SK-N-SH treated with all-trans-retinoic acid at 6 μM for 48 hours (cell line): ENCODE measurements at regions not wholly inside any gene's neighbourhood (a gene's known extent, or its start where the extent isn't known, plus 50 kb on each side); places are given as distances from the start of the nearest gene placed in this dataset.

ENCODE experiments used
- ATAC-seq: fragments of 200-7000 bp; cut with Tn5 transposase; 3 replicates; pipeline ENCODE4 v1.9.1; 2020; ENCODE audit warnings: mild to moderate bottlenecking, moderate library complexity
- ARNTL ChIP-seq: fragments of 450-650 bp; formaldehyde crosslinking; IDR thresholded peaks from 2 replicates; pipeline ENCODE4 v1.5.0; 2020; ENCODE audit warnings: low read depth, mild to moderate bottlenecking, moderate library complexity, borderline replicate concordance
- BACH2 ChIP-seq: fragments of 250-450 bp; sonication (Bioruptor Pico); IDR thresholded peaks from 2 replicates; pipeline ENCODE4 v1.9.0; 2021; ENCODE audit warnings: mild to moderate bottlenecking, borderline replicate concordance
- CSDC2 ChIP-seq: fragments of 250-450 bp; sonication (Bioruptor Pico); IDR thresholded peaks from 2 replicates; pipeline ENCODE4 v1.5.0; 2020; ENCODE audit warnings: mild to moderate bottlenecking, moderate library complexity
- ESRRG ChIP-seq: fragments of 250-450 bp; sonication (Bioruptor Pico); IDR thresholded peaks from 2 replicates; pipeline ENCODE4 v1.6.1; 2021; ENCODE audit warnings: mild to moderate bottlenecking
- GLIS3 ChIP-seq: fragments of 250-450 bp; sonication (Bioruptor Pico); IDR thresholded peaks from 2 replicates; pipeline ENCODE4 v1.5.0; 2020; ENCODE audit warnings: mild to moderate bottlenecking, moderate library complexity
- ISL1 ChIP-seq: fragments of 250-450 bp; sonication (Bioruptor Pico); IDR thresholded peaks from 2 replicates; pipeline ENCODE4 v2.1.2; 2022; ENCODE audit warnings: mild to moderate bottlenecking, moderate library complexity
- OSR1 ChIP-seq: fragments of 250-450 bp; sonication (Bioruptor Pico); IDR thresholded peaks from 2 replicates; pipeline ENCODE4 v1.8.0; 2022; ENCODE audit warnings: moderate library complexity, mild to moderate bottlenecking, inconsistent platforms
- PPARA ChIP-seq: fragments of 250-450 bp; sonication (Bioruptor Pico); IDR thresholded peaks from 2 replicates; pipeline ENCODE4 v1.5.0; 2020; ENCODE audit warnings: mild to moderate bottlenecking, borderline replicate concordance
- RARB ChIP-seq: fragments of 250-450 bp; sonication (Bioruptor Pico); IDR thresholded peaks from 2 replicates; pipeline ENCODE4 v1.8.0; 2021; ENCODE audit warnings: mild to moderate bottlenecking, moderate library complexity
- SNAI2 ChIP-seq: fragments of 250-450 bp; sonication (Bioruptor Pico); IDR thresholded peaks from 2 replicates; pipeline ENCODE4 v1.5.0; 2020; ENCODE audit warnings: mild to moderate bottlenecking, moderate library complexity
- TCF4 ChIP-seq: fragments of 250-450 bp; sonication (Bioruptor Pico); IDR thresholded peaks from 2 replicates; pipeline ENCODE4 v1.8.0; 2021; ENCODE audit warnings: mild to moderate bottlenecking, moderate library complexity, borderline replicate concordance
- TOX ChIP-seq: fragments of 250-450 bp; sonication (Bioruptor Pico); IDR thresholded peaks from 2 replicates; pipeline ENCODE4 v1.8.0; 2021; ENCODE audit warnings: mild to moderate bottlenecking, moderate library complexity, borderline replicate concordance
- ZC3H10 ChIP-seq: fragments of 250-450 bp; sonication (Bioruptor Pico); IDR thresholded peaks from 2 replicates; pipeline ENCODE4 v1.5.1; 2021; ENCODE audit warnings: mild to moderate bottlenecking, moderate library complexity
- ZFP3 ChIP-seq: fragments of 250-450 bp; sonication (Bioruptor Pico); IDR thresholded peaks from 2 replicates; pipeline ENCODE4 v1.5.0; 2020; ENCODE audit warnings: mild to moderate bottlenecking, moderate library complexity
- ZFP30 ChIP-seq: fragments of 450-650 bp; formaldehyde crosslinking; IDR thresholded peaks from 2 replicates; pipeline ENCODE4 v1.5.0; 2022; ENCODE audit warnings: mild to moderate bottlenecking, moderate library complexity
- ZNF565 ChIP-seq: fragments of 450-650 bp; formaldehyde crosslinking; conservative IDR thresholded peaks from 2 replicates; pipeline ENCODE4 v1.5.0; 2020; ENCODE audit warnings: low read depth, mild to moderate bottlenecking, moderate library complexity
- ZNF70 ChIP-seq: fragments of 450-650 bp; formaldehyde crosslinking; IDR thresholded peaks from 2 replicates; pipeline ENCODE4 v1.5.0; 2020; ENCODE audit warnings: mild to moderate bottlenecking, moderate library complexity
- TF ChIP-seq, protein P1 (sequence below): fragments of 250-450 bp; sonication (Bioruptor Pico); IDR thresholded peaks from 2 replicates; pipeline ENCODE4 v1.8.0; 2021; ENCODE audit warnings: low read depth, mild to moderate bottlenecking, moderate library complexity, borderline replicate concordance
- TF ChIP-seq, protein P2 (sequence below): fragments of 250-450 bp; sonication (Bioruptor Pico); IDR thresholded peaks from 2 replicates; pipeline ENCODE4 v1.8.0; 2020; ENCODE audit warnings: mild to moderate bottlenecking, moderate library complexity, borderline replicate concordance
- TF ChIP-seq, protein P3 (sequence below): fragments of 250-450 bp; sonication (Bioruptor Pico); IDR thresholded peaks from 2 replicates; pipeline ENCODE4 v1.5.1; 2021; ENCODE audit warnings: mild to moderate bottlenecking, moderate library complexity
- TF ChIP-seq, protein P4 (sequence below): fragments of 250-450 bp; sonication (Bioruptor Pico); IDR thresholded peaks from 2 replicates; pipeline ENCODE4 v1.5.0; 2020; ENCODE audit warnings: mild to moderate bottlenecking, moderate library complexity

DNA sequence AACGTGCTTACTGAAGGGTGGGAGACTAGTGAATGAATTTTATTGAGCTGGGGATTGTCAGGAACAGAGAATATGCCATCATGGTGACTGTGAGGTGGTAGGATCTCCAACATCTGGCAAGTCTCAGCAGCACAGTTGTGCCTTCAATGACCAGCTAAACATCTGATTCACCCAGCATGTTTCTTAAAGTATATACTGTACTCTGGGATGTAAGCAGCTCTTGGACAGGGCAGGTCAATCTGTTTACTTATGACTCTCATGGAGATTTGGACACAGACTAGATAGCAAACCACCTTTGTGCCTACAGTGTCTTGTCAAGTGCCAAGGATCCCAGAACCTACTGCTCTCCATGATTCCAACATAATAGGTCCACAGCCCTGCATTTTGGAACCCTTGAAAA is 801.0 kb upstream of the CITED2 start:
- no peak for ATAC-seq
- TF ChIP-seq TCF4 (CRISPR knock-in tag) (no peak), ESRRG (CRISPR knock-in tag) (no peak), OSR1 (CRISPR knock-in tag) (no peak), RARB (no peak), CSDC2 (CRISPR knock-in tag) (no peak), ZFP3 (CRISPR knock-in tag) (no peak), ISL1 (CRISPR knock-in tag) (no peak), TOX (CRISPR knock-in tag) (no peak), GLIS3 (CRISPR knock-in tag) (no peak), SNAI2 (CRISPR knock-in tag) (no peak), PPARA (CRISPR knock-in tag) (no peak), BACH2 (CRISPR knock-in tag) (no peak), ZNF70 (CRISPR knock-in tag) (no peak)
- TF ChIP-seq, protein P1, sequence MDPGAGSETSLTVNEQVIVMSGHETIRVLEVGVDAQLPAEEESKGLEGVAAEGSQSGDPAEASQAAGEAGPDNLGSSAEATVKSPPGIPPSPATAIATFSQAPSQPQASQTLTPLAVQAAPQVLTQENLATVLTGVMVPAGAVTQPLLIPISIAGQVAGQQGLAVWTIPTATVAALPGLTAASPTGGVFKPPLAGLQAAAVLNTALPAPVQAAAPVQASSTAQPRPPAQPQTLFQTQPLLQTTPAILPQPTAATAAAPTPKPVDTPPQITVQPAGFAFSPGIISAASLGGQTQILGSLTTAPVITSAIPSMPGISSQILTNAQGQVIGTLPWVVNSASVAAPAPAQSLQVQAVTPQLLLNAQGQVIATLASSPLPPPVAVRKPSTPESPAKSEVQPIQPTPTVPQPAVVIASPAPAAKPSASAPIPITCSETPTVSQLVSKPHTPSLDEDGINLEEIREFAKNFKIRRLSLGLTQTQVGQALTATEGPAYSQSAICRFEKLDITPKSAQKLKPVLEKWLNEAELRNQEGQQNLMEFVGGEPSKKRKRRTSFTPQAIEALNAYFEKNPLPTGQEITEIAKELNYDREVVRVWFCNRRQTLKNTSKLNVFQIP (CRISPR knock-in tag), result no peak
- TF ChIP-seq, protein P2, sequence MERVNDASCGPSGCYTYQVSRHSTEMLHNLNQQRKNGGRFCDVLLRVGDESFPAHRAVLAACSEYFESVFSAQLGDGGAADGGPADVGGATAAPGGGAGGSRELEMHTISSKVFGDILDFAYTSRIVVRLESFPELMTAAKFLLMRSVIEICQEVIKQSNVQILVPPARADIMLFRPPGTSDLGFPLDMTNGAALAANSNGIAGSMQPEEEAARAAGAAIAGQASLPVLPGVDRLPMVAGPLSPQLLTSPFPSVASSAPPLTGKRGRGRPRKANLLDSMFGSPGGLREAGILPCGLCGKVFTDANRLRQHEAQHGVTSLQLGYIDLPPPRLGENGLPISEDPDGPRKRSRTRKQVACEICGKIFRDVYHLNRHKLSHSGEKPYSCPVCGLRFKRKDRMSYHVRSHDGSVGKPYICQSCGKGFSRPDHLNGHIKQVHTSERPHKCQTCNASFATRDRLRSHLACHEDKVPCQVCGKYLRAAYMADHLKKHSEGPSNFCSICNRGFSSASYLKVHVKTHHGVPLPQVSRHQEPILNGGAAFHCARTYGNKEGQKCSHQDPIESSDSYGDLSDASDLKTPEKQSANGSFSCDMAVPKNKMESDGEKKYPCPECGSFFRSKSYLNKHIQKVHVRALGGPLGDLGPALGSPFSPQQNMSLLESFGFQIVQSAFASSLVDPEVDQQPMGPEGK, result no peak

DNA sequence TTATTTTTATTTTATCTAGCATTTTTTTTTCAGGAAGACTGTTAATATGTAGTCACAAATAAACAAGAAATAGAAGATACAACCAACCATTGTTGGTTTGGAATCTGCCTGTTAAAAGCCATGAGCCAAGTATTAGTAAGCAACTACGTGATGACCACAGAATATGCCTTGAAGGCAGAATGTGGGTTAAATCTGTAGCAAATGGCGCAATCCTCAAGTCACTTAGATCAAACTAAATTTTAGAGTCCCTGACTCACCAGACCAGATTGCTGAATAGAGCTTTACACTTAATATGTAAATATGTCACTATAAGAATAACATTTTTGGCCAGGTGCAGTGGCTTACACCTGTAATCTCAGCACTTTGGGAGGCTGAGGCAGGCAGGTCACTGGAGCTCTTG is 800.1 kb upstream of the CITED2 start:
- ATAC-seq, result no peak
- TF ChIP-seq ZC3H10 (CRISPR knock-in tag), result no peak

DNA sequence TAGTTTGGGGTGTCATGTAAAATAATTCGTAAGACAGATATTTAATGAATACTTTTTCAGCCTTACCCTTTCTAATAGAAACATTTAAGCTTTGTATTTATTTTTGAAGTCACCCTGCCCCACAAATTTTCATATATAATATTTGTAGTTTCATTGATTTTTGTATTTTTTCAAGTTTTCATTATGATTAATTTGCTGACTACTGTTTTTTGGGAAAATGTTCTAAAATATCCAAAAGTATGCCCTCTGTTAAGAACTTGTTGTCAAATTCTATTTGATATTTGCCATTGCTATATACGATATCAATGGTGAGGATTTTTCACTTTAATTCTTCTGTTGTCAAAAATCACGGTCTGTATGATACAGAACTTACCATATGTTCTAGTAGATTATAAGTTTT is 793.9 kb upstream of the CITED2 start:
- TF ChIP-seq GLIS3 (CRISPR knock-in tag) (no peak), ESRRG (CRISPR knock-in tag) (no peak), ZC3H10 (CRISPR knock-in tag) (no peak)
- no peak for ATAC-seq

DNA sequence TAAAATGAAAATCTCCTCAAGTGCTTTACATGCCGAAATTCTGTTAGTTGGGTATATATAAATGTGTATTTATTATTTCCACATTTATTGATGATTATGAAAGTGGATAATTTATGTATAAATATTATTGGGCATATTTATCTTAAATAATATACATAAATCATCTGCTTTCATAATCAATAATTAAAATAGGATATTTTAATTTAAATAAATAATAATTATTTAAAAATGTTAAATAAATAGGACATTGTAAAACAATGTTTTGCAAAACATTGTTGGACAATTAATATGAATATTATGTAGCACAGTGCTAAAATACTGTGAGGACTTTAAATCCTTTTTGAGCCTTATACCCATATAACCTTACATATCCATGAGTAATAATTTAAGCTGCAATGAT is 786.5 kb upstream of the CITED2 start:
- no peak for ATAC-seq
- TF ChIP-seq TCF4 (CRISPR knock-in tag) (no peak), GLIS3 (CRISPR knock-in tag) (no peak), PPARA (CRISPR knock-in tag) (no peak), ARNTL (CRISPR knock-in tag) (no peak), ESRRG (CRISPR knock-in tag) (no peak), ZFP30 (CRISPR knock-in tag) (no peak), ZNF565 (no peak), ISL1 (CRISPR knock-in tag) (no peak), OSR1 (CRISPR knock-in tag) (no peak), RARB (no peak), SNAI2 (CRISPR knock-in tag) (no peak)
- TF ChIP-seq, protein P1 (CRISPR knock-in tag), result no peak
- TF ChIP-seq, protein P2, result no peak
- TF ChIP-seq, protein P3, sequence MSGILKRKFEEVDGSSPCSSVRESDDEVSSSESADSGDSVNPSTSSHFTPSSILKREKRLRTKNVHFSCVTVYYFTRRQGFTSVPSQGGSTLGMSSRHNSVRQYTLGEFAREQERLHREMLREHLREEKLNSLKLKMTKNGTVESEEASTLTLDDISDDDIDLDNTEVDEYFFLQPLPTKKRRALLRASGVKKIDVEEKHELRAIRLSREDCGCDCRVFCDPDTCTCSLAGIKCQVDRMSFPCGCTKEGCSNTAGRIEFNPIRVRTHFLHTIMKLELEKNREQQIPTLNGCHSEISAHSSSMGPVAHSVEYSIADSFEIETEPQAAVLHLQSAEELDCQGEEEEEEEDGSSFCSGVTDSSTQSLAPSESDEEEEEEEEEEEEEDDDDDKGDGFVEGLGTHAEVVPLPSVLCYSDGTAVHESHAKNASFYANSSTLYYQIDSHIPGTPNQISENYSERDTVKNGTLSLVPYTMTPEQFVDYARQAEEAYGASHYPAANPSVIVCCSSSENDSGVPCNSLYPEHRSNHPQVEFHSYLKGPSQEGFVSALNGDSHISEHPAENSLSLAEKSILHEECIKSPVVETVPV (CRISPR knock-in tag), result no peak
- TF ChIP-seq, protein P4, sequence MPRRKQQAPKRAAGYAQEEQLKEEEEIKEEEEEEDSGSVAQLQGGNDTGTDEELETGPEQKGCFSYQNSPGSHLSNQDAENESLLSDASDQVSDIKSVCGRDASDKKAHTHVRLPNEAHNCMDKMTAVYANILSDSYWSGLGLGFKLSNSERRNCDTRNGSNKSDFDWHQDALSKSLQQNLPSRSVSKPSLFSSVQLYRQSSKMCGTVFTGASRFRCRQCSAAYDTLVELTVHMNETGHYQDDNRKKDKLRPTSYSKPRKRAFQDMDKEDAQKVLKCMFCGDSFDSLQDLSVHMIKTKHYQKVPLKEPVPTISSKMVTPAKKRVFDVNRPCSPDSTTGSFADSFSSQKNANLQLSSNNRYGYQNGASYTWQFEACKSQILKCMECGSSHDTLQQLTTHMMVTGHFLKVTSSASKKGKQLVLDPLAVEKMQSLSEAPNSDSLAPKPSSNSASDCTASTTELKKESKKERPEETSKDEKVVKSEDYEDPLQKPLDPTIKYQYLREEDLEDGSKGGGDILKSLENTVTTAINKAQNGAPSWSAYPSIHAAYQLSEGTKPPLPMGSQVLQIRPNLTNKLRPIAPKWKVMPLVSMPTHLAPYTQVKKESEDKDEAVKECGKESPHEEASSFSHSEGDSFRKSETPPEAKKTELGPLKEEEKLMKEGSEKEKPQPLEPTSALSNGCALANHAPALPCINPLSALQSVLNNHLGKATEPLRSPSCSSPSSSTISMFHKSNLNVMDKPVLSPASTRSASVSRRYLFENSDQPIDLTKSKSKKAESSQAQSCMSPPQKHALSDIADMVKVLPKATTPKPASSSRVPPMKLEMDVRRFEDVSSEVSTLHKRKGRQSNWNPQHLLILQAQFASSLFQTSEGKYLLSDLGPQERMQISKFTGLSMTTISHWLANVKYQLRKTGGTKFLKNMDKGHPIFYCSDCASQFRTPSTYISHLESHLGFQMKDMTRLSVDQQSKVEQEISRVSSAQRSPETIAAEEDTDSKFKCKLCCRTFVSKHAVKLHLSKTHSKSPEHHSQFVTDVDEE (CRISPR knock-in tag), result no peak
